ENCODE measurements at regions not wholly inside any gene's neighbourhood (a gene's known extent, or its start where the extent isn't known, plus 50 kb on each side); places are given as distances from the start of the nearest gene placed in this dataset.

DNA sequence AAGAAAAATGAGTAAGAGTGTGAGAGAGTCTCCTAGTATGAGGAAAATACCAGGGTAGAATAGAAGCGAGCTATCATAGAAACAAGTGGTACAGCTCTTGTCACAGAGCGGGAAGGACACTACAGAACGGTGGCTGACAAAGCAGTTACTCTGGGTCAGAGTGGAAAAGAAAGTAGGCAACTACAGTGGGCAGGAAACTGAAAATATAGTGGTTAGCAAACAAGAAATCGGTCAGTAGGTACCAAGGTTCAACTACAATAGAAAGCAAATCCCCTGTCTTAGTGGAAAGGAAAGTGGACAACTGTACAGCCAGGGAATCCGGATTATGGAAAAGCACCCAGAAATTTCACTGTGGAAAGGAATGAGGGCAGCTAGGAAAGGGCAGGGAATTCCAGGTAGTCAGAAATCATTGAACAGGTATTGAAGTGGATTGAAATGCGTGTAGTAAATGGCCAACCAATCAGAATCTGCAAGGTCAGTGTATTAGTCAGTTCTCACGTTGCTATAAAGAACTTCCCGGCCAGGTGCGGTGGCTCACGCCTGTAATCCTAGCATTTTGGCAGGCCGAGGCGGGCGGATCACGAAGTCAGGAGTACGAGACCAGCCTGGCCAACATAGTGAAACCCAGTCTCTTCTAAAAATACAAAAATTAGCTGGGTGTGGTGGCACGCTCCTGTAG is 219.6 kb upstream of the DIAPH2 start:
- TF ChIP-seq, protein P1, sequence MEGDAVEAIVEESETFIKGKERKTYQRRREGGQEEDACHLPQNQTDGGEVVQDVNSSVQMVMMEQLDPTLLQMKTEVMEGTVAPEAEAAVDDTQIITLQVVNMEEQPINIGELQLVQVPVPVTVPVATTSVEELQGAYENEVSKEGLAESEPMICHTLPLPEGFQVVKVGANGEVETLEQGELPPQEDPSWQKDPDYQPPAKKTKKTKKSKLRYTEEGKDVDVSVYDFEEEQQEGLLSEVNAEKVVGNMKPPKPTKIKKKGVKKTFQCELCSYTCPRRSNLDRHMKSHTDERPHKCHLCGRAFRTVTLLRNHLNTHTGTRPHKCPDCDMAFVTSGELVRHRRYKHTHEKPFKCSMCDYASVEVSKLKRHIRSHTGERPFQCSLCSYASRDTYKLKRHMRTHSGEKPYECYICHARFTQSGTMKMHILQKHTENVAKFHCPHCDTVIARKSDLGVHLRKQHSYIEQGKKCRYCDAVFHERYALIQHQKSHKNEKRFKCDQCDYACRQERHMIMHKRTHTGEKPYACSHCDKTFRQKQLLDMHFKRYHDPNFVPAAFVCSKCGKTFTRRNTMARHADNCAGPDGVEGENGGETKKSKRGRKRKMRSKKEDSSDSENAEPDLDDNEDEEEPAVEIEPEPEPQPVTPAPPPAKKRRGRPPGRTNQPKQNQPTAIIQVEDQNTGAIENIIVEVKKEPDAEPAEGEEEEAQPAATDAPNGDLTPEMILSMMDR (IDR thresholded peaks at IDR 0.05; ENCODE audit: insufficient read depth, low read depth, low read length): no peak
- no peak for TF ChIP-seq EZH2 (IDR thresholded peaks at IDR 0.05; ENCODE audit: insufficient read depth, low read length)

DNA sequence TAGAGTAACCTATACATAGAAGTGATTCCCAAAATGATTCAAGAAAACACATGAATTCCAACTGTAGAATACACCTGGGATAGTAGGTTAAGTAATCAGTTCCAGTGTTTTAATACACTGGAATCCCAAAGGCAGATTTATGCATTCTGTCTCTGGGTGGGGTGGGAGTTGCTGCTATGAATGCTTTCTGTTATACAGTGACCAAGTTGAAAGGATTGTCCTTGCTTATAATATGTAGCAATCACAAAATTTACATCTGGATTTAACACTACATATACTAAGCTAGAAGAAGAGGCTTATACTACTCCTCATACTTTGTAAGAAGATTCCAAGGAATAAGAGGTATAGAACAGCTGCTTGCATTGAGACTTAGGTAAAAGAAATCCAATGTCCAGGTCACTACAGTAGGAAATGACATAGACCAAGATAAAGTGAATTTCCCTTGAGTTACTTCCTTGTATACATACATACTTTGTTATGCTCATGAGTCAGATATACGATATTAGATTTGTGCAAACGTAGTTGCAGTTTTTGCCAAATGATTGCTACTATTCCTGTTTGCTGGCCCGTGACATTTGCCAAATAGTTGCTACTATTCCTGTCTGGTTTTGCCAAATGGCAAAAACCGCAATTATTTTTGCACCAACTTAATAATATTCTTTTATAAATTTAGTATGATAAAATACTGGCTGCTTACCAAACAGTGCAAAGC is 210.5 kb upstream of the DIAPH2 start:
- Mint-ChIP-seq H3K27me3 (ENCODE audit: low read depth, unreplicated experiment) (no peaks in the 10 kb centered on the region), H3K27ac (ENCODE audit: unreplicated experiment) (no peak overlapping the region), H3K4me1 (ENCODE audit: low read depth, unreplicated experiment) (no peaks in the 10 kb centered on the region), H3K9me3 (ENCODE audit: unreplicated experiment) (no peaks in the 10 kb centered on the region), H3K36me3 (ENCODE audit: low read depth, unreplicated experiment) (no peaks in the 10 kb centered on the region), H3K4me3 (ENCODE audit: unreplicated experiment) (no peak overlapping the region)
- DNase-seq (ENCODE audit: low read depth): no peak
- no peak for TF ChIP-seq EZH2 (IDR thresholded peaks at IDR 0.05; ENCODE audit: insufficient read depth, low read length)
- TF ChIP-seq, protein P1 (IDR thresholded peaks at IDR 0.05; ENCODE audit: insufficient read depth, low read depth, low read length): no peak
- peak; percentile 70 for FAIRE-seq
- Histone ChIP-seq H3K27ac (ENCODE audit: low read depth, low read length) (no peak overlapping the region), H3K27me3 (ENCODE audit: insufficient read depth, low read length) (no peaks in the 10 kb centered on the region), H2AFZ (ENCODE audit: low read depth, low read length) (no peak overlapping the region), H4K20me1 (ENCODE audit: insufficient read depth, low read length) (no peaks in the 10 kb centered on the region), H3K36me3 (ENCODE audit: insufficient read depth, low read length) (no peaks in the 10 kb centered on the region), H3K4me2 (ENCODE audit: low read length) (no peak overlapping the region), H3K9ac (ENCODE audit: low read length) (no peak overlapping the region), H3K4me1 (ENCODE audit: insufficient read depth, low read length) (no peaks in the 10 kb centered on the region), H3K79me2 (ENCODE audit: insufficient read depth, low read length) (no peaks in the 10 kb centered on the region), H3K4me3 (ENCODE audit: insufficient read depth, low read depth, low read length) (no peak overlapping the region), H3K9me3 (ENCODE audit: insufficient read depth, low read depth, low read length) (no peaks in the 10 kb centered on the region)

More for the DNA sequence above, 219.6 kb upstream of the DIAPH2 start:
- Histone ChIP-seq H3K79me2 (ENCODE audit: insufficient read depth, low read length) (no peaks in the 10 kb centered on the region), H3K9me3 (ENCODE audit: insufficient read depth, low read depth, low read length) (no peaks in the 10 kb centered on the region), H3K4me3 (ENCODE audit: insufficient read depth, low read depth, low read length) (no peak overlapping the region), H3K36me3 (ENCODE audit: insufficient read depth, low read length) (no peaks in the 10 kb centered on the region), H4K20me1 (ENCODE audit: insufficient read depth, low read length) (no peaks in the 10 kb centered on the region), H3K4me1 (ENCODE audit: insufficient read depth, low read length) (no peaks in the 10 kb centered on the region), H3K9ac (ENCODE audit: low read length) (no peak overlapping the region), H3K4me2 (ENCODE audit: low read length) (no peak overlapping the region), H3K27me3 (ENCODE audit: insufficient read depth, low read length) (no peaks in the 10 kb centered on the region), H3K27ac (ENCODE audit: low read depth, low read length) (no peak overlapping the region), H2AFZ (ENCODE audit: low read depth, low read length) (no peak overlapping the region)
- FAIRE-seq: no peak
- H3K4me3 Mint-ChIP-seq (ENCODE audit: unreplicated experiment): no peak overlapping the region
- H3K27ac Mint-ChIP-seq (ENCODE audit: unreplicated experiment): no peak overlapping the region
- H3K27me3 Mint-ChIP-seq (ENCODE audit: low read depth, unreplicated experiment): no peaks in the 10 kb centered on the region
- DNase-seq (ENCODE audit: low read depth): no peak
- no peaks in the 10 kb centered on the region for H3K9me3 Mint-ChIP-seq (ENCODE audit: unreplicated experiment)
- H3K4me1 Mint-ChIP-seq (ENCODE audit: low read depth, unreplicated experiment): no peaks in the 10 kb centered on the region
- H3K36me3 Mint-ChIP-seq (ENCODE audit: low read depth, unreplicated experiment): no peaks in the 10 kb centered on the region

DNA sequence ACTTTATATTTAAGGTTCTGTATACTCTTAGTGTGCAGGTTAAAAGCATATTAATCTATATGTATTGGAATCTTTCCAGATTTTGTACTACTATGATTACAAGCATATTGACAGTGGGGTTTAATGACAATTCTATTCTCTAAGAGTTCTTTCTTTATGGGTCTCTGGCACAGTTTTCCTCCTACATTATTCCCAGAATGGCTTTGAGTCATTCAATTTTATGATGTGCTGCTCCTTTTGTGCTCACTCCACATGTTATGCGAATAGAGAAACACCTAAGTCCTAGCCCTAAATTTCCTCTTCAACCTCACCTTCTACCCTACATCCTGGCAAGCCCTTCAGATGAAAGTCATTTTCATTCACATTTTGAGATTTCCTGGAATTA is 209.9 kb upstream of the DIAPH2 start:
- Histone ChIP-seq H3K79me2 (ENCODE audit: insufficient read depth, low read length) (no peaks in the 10 kb centered on the region), H3K4me2 (ENCODE audit: low read length) (no peak overlapping the region), H2AFZ (ENCODE audit: low read depth, low read length) (no peak overlapping the region), H4K20me1 (ENCODE audit: insufficient read depth, low read length) (no peaks in the 10 kb centered on the region), H3K27me3 (ENCODE audit: insufficient read depth, low read length) (no peaks in the 10 kb centered on the region), H3K27ac (ENCODE audit: low read depth, low read length) (no peak overlapping the region), H3K36me3 (ENCODE audit: insufficient read depth, low read length) (no peaks in the 10 kb centered on the region), H3K9ac (ENCODE audit: low read length) (no peak overlapping the region), H3K9me3 (ENCODE audit: insufficient read depth, low read depth, low read length) (no peaks in the 10 kb centered on the region), H3K4me1 (ENCODE audit: insufficient read depth, low read length) (no peaks in the 10 kb centered on the region), H3K4me3 (ENCODE audit: insufficient read depth, low read depth, low read length) (no peak overlapping the region)
- Mint-ChIP-seq H3K27ac (ENCODE audit: unreplicated experiment) (no peak overlapping the region), H3K4me1 (ENCODE audit: low read depth, unreplicated experiment) (no peaks in the 10 kb centered on the region), H3K36me3 (ENCODE audit: low read depth, unreplicated experiment) (no peaks in the 10 kb centered on the region), H3K27me3 (ENCODE audit: low read depth, unreplicated experiment) (no peaks in the 10 kb centered on the region), H3K9me3 (ENCODE audit: unreplicated experiment) (no peaks in the 10 kb centered on the region), H3K4me3 (ENCODE audit: unreplicated experiment) (no peak overlapping the region)
- FAIRE-seq (peak; percentile 97), DNase-seq (ENCODE audit: low read depth) (no peak)
- no peak for TF ChIP-seq EZH2 (IDR thresholded peaks at IDR 0.05; ENCODE audit: insufficient read depth, low read length)
- TF ChIP-seq, protein P1 (IDR thresholded peaks at IDR 0.05; ENCODE audit: insufficient read depth, low read depth, low read length): no peak

Data from astrocyte (in vitro differentiated cells and primary cell).